ENCODE measurements at regions not wholly inside any gene's neighbourhood (a gene's known extent, or its start where the extent isn't known, plus 50 kb on each side); places are given as distances from the start of the nearest gene placed in this dataset.

DNA sequence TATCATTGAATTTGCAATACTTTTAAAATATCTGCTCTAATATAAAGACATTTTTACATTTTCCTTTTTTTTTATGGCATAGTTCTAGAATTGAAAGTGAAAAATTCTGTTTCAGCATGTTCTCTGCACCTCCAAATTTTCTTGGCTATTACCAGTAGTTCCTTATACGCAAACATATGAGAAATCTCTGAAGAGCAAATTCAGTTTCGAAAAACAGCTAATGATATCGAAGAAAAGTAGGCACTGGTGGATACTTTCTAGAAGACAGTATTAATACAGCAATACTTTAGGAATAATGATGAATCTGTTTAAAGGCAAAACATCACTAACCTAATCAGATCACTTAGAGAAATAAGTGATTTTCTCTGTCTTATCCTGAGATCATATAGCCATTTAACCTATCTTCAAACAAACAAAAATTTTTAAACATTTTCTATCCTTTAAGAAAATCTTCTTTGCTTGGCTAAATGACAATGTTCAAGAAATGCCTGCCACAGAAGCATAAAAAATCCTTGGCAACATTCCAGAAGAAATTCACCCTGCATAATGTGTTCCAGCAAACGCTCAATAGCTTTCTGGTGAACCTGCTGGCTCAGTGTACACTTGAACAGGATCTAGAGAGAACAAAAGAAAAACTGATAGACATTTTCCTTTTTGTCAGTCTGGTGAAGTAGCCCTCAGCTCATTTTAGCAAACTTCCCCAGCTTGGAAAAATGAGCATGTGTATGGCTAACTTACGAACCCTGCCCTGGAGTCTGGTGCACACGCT lies 51.2 kb upstream of the KLF3 start:
- no peaks in the 10 kb centered on the region for H3K27me3 ChIP-seq
- no peak for DNase-seq
- WGBS, 2 donors (ENCODE audit: low coverage in 1 of 2) = 60 to 72% methylated on average over 6 of the region's 6 CpGs
- no peak for TF ChIP-seq EP300 (IDR thresholded peaks at IDR 0.05; ENCODE audit: low read depth)
- TF ChIP-seq, protein P1, sequence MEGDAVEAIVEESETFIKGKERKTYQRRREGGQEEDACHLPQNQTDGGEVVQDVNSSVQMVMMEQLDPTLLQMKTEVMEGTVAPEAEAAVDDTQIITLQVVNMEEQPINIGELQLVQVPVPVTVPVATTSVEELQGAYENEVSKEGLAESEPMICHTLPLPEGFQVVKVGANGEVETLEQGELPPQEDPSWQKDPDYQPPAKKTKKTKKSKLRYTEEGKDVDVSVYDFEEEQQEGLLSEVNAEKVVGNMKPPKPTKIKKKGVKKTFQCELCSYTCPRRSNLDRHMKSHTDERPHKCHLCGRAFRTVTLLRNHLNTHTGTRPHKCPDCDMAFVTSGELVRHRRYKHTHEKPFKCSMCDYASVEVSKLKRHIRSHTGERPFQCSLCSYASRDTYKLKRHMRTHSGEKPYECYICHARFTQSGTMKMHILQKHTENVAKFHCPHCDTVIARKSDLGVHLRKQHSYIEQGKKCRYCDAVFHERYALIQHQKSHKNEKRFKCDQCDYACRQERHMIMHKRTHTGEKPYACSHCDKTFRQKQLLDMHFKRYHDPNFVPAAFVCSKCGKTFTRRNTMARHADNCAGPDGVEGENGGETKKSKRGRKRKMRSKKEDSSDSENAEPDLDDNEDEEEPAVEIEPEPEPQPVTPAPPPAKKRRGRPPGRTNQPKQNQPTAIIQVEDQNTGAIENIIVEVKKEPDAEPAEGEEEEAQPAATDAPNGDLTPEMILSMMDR (IDR thresholded peaks at IDR 0.05) = no peak
- peak overlapping the region; percentile 57 to 80 (median 74) for H3K27ac ChIP-seq
- in situ Hi-C loops (cut with MboI; ENCODE audit: low pct_ligation_motif_present in 1 of 4, low pct_unique_long_range_greater_than_20kb in 1 of 4, low sequenced_read_pairs in 3 of 4) = no loop called here
- no peak overlapping the region for H3K4me3 ChIP-seq
- no peaks in the 10 kb centered on the region for H3K9me3 ChIP-seq
- intact Hi-C loops (cut with DNase I; ENCODE audit: low total_unique reads) = no loop called here
- no peaks in the 10 kb centered on the region for H3K36me3 ChIP-seq
- H3K4me1 ChIP-seq = peaks cover 13 to 62% (median 36%) of the 10 kb centered on the region in 4 donors
